ENCODE measurements at regions not wholly inside any gene's neighbourhood (a gene's known extent, or its start where the extent isn't known, plus 50 kb on each side); places are given as distances from the start of the nearest gene placed in this dataset.

GRCh38 chr17:71276079-71276478 lies 844.7 kb upstream of the SOX9 start:
- ChIA-PET CTCF (no interaction called here), POLR2A (ENCODE audit: unreplicated experiment) (no interaction called here)
- Histone ChIP-seq H3K9me3 (ENCODE audit: control insufficient read depth, insufficient read depth, low read length) (no peaks in the 10 kb centered on the region), H2BK15ac (ENCODE audit: low read depth, low read length) (no peak overlapping the region), H3K56ac (ENCODE audit: extremely low read depth, insufficient read depth, low read length) (no peak overlapping the region), H4K8ac (ENCODE audit: low read depth in 2 of 2, low read length in 2 of 2) (no peak overlapping the region), H2AK9ac (replicated peaks; ENCODE audit: low read depth, low read length, poor library complexity) (no peak overlapping the region), H2BK20ac (ENCODE audit: low read depth, low read length) (no peak overlapping the region), H3K27me3 (ENCODE audit: control insufficient read depth, insufficient read depth, low read length) (no peaks in the 10 kb centered on the region), H2BK5ac (ENCODE audit: low read depth, low read length, poor library complexity, severe bottlenecking) (no peak overlapping the region), H2AK5ac (ENCODE audit: low read depth, low read length) (no peak overlapping the region), H4K20me1 (ENCODE audit: insufficient read depth, low read length) (no peaks in the 10 kb centered on the region), H3K9ac (ENCODE audit: low read depth, low read length) (no peak overlapping the region), H3K18ac (ENCODE audit: low read depth, low read length) (no peak overlapping the region), H3K4me2 (ENCODE audit: low read depth, low read length) (no peak overlapping the region), H3K79me1 (ENCODE audit: low read depth in 1 of 2, low read length in 2 of 2) (no peaks in the 10 kb centered on the region), H3K36me3 (ENCODE audit: control insufficient read depth, insufficient read depth, low read length) (no peaks in the 10 kb centered on the region), H3K4me1 (ENCODE audit: control insufficient read depth, insufficient read depth, low read length) (no peaks in the 10 kb centered on the region), H3K23ac (ENCODE audit: low read depth, low read length) (no peak overlapping the region), H2AFZ (replicated peaks; ENCODE audit: low read length, poor library complexity) (no peak overlapping the region), H4K91ac (ENCODE audit: insufficient read depth, low read depth, low read length) (no peak overlapping the region), H3K14ac (replicated peaks; ENCODE audit: low read depth, low read length) (no peak overlapping the region), H3K9me1 (ENCODE audit: insufficient read depth, low read length) (no peaks in the 10 kb centered on the region), H2BK120ac (ENCODE audit: low read depth, low read length) (no peak overlapping the region), H3K4ac (ENCODE audit: low read depth, low read length) (no peak overlapping the region), H4K5ac (ENCODE audit: low read depth, low read length) (no peak overlapping the region), H3K27ac (ENCODE audit: insufficient read depth, low read length) (no peak overlapping the region), H3K4me3 (ENCODE audit: insufficient read depth, low read depth, low read length) (no peak overlapping the region)
- intact Hi-C loops (cut with micrococcal nuclease): no loop called here
- WGBS, 2 experiments (ENCODE audit: extremely low coverage in 2 of 2, insufficient read length in 1 of 2): no CpG with 5 or more reads among the region's 6 CpGs
- in situ Hi-C loops (cut with MboI; ENCODE audit: low sequenced_read_pairs): no loop called here
- BruUV-seq (replicated peaks): no TSS peak
- ATAC-seq (ENCODE audit: low read depth): no peak
- DNase-seq: no peak
- dilution Hi-C loops (cut with HindIII; ENCODE audit: low sequenced_read_pairs, unreplicated experiment): no loop called here
- no peak for TF ChIP-seq CEBPB (IDR thresholded peaks at IDR 0.05; ENCODE audit: low read depth, low read length)
- TF ChIP-seq POLR2A (IDR thresholded peaks at IDR 0.05; ENCODE audit: low read depth, low read length): no peak
- TF ChIP-seq BHLHE40 (IDR thresholded peaks at IDR 0.05; ENCODE audit: low read depth, low read length): no peak
- TF ChIP-seq FOS (IDR thresholded peaks at IDR 0.05; ENCODE audit: low read depth, low read length): no peak
- no peak for TF ChIP-seq MAZ (IDR thresholded peaks at IDR 0.05; ENCODE audit: borderline replicate concordance, low read depth, low read length)
- TF ChIP-seq MXI1 (IDR thresholded peaks at IDR 0.05; ENCODE audit: borderline replicate concordance, low read depth, low read length): no peak
- TF ChIP-seq RCOR1 (IDR thresholded peaks at IDR 0.05; ENCODE audit: insufficient replicate concordance, low read length): no peak
- no peak for TF ChIP-seq CTCF (conservative IDR thresholded peaks at IDR 0.05; ENCODE audit: low read depth, low read length)
- no peak for TF ChIP-seq ELK1 (IDR thresholded peaks at IDR 0.05; ENCODE audit: borderline replicate concordance, low read depth, low read length)
- TF ChIP-seq USF2 (IDR thresholded peaks at IDR 0.05; ENCODE audit: low read depth, low read length): no peak
- TF ChIP-seq RAD21 (IDR thresholded peaks at IDR 0.05; ENCODE audit: low read length): no peak
- no peak for TF ChIP-seq MAFK (IDR thresholded peaks at IDR 0.05; ENCODE audit: low read depth, low read length)
- TF ChIP-seq CHD1 (IDR thresholded peaks at IDR 0.05; ENCODE audit: low read depth, low read length): no peak
- no peak for TF ChIP-seq NFE2L2 (IDR thresholded peaks at IDR 0.05; ENCODE audit: low read depth, low read length)
- TF ChIP-seq RFX5 (IDR thresholded peaks at IDR 0.05; ENCODE audit: low read depth, low read length): no peak

Data from IMR-90 (cell line).